Right lobe of liver (tissue), 4 donors: ENCODE measurements at regions not wholly inside any gene's neighbourhood (a gene's known extent, or its start where the extent isn't known, plus 50 kb on each side); places are given as distances from the start of the nearest gene placed in this dataset.

Experiments
- CTCF ChIP-seq, 4 donors: fragments of 200-600 bp in 3 of 4; fragments of 450-650 bp in 1 of 4; IDR thresholded peaks; one replicate each; pipeline versions ENCODE4 v1.5.1 to v1.8.0; 2016 to 2022; ENCODE audit warnings: antibody characterized with exemption in 4 of 4, mild to moderate bottlenecking in 2 of 4
- POLR2A ChIP-seq: fragments of 450-650 bp; IDR thresholded peaks from one replicate; pipeline ENCODE4 v1.6.1; 2017; ENCODE audit warnings: antibody characterized with exemption, mild to moderate bottlenecking
- donor health status: DM: no; HTN: no; CAD: no.
- donor health status: DM: no; HTN: no; CAD: no.
- donor health status: DM: no; HTN: yes; CAD: no.

DNA sequence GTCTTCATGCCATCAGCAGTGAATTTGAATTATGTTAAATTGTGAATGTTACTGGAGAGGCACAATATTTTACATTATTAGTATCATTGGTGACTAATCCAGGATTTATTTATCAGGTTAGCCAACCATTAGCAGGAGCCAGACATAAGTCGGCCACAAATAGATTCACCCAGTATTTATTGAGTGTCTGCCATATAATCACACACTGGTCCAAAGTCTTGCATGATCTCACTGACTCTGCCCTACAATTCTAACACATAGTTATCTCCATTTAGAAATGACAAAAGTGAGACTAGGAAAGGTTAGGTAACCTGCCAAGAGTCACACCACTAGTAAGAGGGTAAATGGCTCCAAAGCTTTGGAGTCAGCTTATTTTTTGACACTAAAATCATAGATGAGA is 179.6 kb downstream of the BLID start:
- no peak for TF ChIP-seq CTCF (IDR thresholded peaks at IDR 0.05)
- TF ChIP-seq POLR2A = no peak
